ENCODE measurements at regions not wholly inside any gene's neighbourhood (a gene's known extent, or its start where the extent isn't known, plus 50 kb on each side); places are given as distances from the start of the nearest gene placed in this dataset.

GRCh38 chr15:58257776-58258325 lies 119.7 kb downstream of the AQP9 start (continued):
- no peak for TF ChIP-seq ZBTB4 (CRISPR knock-in tag; IDR thresholded peaks at IDR 0.05)
- no peak for TF ChIP-seq SIX5 (IDR thresholded peaks at IDR 0.05; ENCODE audit: low read depth, low read length, severe bottlenecking)
- no peak for TF ChIP-seq PBX3 (IDR thresholded peaks at IDR 0.05; ENCODE audit: insufficient replicate concordance, low read depth, low read length)

GRCh38 chr15:58258501-58259292 lies 120.5 kb downstream of the AQP9 start:
- DNase-seq (ENCODE audit: low read depth, low spot score), result no peak
- ChIA-PET RAD21 (ENCODE audit: unreplicated experiment) (no interaction called here), CTCF (interaction anchor here (0.8 kb wide), 1 partner anchor 31 kb away, joined by 4 read pairs; no protein-coding TSS in a partner anchor), POLR2A (no interaction called here), SMC1A (ENCODE audit: uncharacterized antibody, unreplicated experiment) (no interaction called here)
- Histone ChIP-seq H3K27me3 (replicated peaks in 1 of 2; ENCODE audit: control insufficient read depth in 2 of 2, insufficient read depth in 2 of 2, low read length in 1 of 2) (no peaks in the 10 kb centered on the region), H3K79me2 (ENCODE audit: control insufficient read depth, insufficient read depth, low read length) (no peaks in the 10 kb centered on the region), H3K9me3 (replicated peaks; ENCODE audit: control insufficient read depth, insufficient read depth, low read length) (no peaks in the 10 kb centered on the region; the same call in 2 of the 3 replicates), H3K27ac (ENCODE audit: control insufficient read depth, insufficient read depth) (no peak overlapping the region), H3K4me1 (ENCODE audit: control insufficient read depth, insufficient read depth, low read length) (no peaks in the 10 kb centered on the region), H3K9ac (ENCODE audit: control insufficient read depth, insufficient read depth, low read length) (no peak overlapping the region), H2AFZ (ENCODE audit: control insufficient read depth, low read depth, low read length) (no peak overlapping the region), H3K4me2 (ENCODE audit: control insufficient read depth, insufficient read depth) (no peak overlapping the region), H4K20me1 (ENCODE audit: control insufficient read depth, insufficient read depth) (no peaks in the 10 kb centered on the region), H3K36me3 (ENCODE audit: control insufficient read depth in 2 of 2, insufficient read depth in 2 of 2, low read length in 1 of 2) (no peaks in the 10 kb centered on the region), H3K4me3 (no peak overlapping the region)
- no TSS peak for BruUV-seq (replicated peaks)
- no peak for ATAC-seq
- 56% methylated on average over 7 of the region's 7 CpGs for WGBS (ENCODE audit: insufficient coverage, insufficient replicate concordance, low lambda C conversion rate, missing lambda C conversion rate)
- intact Hi-C loops (cut with micrococcal nuclease; ENCODE audit: unreplicated experiment), result no loop called here
- no peak for TF ChIP-seq IRF4 (IDR thresholded peaks at IDR 0.05; ENCODE audit: low read depth, low read length)
- no peak for TF ChIP-seq SIX5 (IDR thresholded peaks at IDR 0.05; ENCODE audit: low read depth, low read length, severe bottlenecking)
- no peak for TF ChIP-seq MTA2 (IDR thresholded peaks at IDR 0.05; ENCODE audit: low read depth)
- no peak for TF ChIP-seq CBX3 (IDR thresholded peaks at IDR 0.05; ENCODE audit: borderline replicate concordance, low read depth)
- no peak for TF ChIP-seq IKZF1 (conservative IDR thresholded peaks at IDR 0.05)
- TF ChIP-seq PBX3 (IDR thresholded peaks at IDR 0.05; ENCODE audit: insufficient replicate concordance, low read depth, low read length), result no peak
- TF ChIP-seq ATF7 (IDR thresholded peaks at IDR 0.05; ENCODE audit: low read depth), result no peak
- no peak for TF ChIP-seq SREBF1 (IDR thresholded peaks at IDR 0.05; ENCODE audit: low read length)
- TF ChIP-seq HDGF (IDR thresholded peaks at IDR 0.05), result no peak
- no peak for TF ChIP-seq FOS (IDR thresholded peaks at IDR 0.05; ENCODE audit: borderline replicate concordance, extremely low read depth, insufficient read length)
- TF ChIP-seq EP300 (IDR thresholded peaks at IDR 0.05; ENCODE audit: borderline replicate concordance in 1 of 2, control insufficient read depth in 1 of 2, low read depth in 2 of 2, low read length in 2 of 2), result no peak
- no peak for TF ChIP-seq ZNF207 (IDR thresholded peaks at IDR 0.05; ENCODE audit: borderline replicate concordance)
- no peak for TF ChIP-seq NFXL1 (IDR thresholded peaks at IDR 0.05; ENCODE audit: borderline replicate concordance)
- no peak for FAIRE-seq
- in situ Hi-C loops (cut with MboI), result no loop called here
